ENCODE measurements at regions not wholly inside any gene's neighbourhood (a gene's known extent, or its start where the extent isn't known, plus 50 kb on each side); places are given as distances from the start of the nearest gene placed in this dataset.

DNA sequence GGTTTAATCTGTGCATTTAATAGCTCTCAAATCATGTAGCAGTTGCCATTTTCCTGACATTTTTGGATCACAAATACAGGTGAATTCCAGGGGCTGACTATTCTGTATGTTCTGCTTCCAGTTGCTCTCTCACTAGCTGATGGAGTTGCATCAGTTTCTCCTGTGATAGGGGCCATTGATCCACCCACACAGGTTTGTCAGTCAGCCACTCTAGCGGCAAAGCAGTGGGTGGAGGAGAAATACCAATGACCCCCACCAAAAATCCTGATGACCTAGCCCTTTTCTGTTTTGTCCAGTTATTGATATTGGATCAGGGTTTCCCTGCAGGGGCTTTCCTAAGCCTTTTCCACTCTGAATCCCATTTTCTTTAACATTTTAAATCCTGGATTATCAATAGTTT lies 72.3 kb upstream of the BTN3A2 start:
- H4K5ac ChIP-seq (ENCODE audit: insufficient read length, low read depth, low read length) = no peak overlapping the region
- H3K4me1 ChIP-seq (ENCODE audit: insufficient read depth, low read length) = no peaks in the 10 kb centered on the region
- H3K4me2 ChIP-seq (ENCODE audit: insufficient read depth, insufficient read length, low read length) = no peak overlapping the region
- no peak overlapping the region for H3K23ac ChIP-seq (ENCODE audit: insufficient read length, low read depth, low read length)
- H3K27ac Mint-ChIP-seq = no peak overlapping the region
- H3K79me2 ChIP-seq (ENCODE audit: insufficient read depth, low read length) = no peaks in the 10 kb centered on the region
- TF ChIP-seq, protein P1, sequence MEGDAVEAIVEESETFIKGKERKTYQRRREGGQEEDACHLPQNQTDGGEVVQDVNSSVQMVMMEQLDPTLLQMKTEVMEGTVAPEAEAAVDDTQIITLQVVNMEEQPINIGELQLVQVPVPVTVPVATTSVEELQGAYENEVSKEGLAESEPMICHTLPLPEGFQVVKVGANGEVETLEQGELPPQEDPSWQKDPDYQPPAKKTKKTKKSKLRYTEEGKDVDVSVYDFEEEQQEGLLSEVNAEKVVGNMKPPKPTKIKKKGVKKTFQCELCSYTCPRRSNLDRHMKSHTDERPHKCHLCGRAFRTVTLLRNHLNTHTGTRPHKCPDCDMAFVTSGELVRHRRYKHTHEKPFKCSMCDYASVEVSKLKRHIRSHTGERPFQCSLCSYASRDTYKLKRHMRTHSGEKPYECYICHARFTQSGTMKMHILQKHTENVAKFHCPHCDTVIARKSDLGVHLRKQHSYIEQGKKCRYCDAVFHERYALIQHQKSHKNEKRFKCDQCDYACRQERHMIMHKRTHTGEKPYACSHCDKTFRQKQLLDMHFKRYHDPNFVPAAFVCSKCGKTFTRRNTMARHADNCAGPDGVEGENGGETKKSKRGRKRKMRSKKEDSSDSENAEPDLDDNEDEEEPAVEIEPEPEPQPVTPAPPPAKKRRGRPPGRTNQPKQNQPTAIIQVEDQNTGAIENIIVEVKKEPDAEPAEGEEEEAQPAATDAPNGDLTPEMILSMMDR (conservative IDR thresholded peaks at IDR 0.05) = no peak
- H3K4ac ChIP-seq (ENCODE audit: low read depth, low read length) = no peak overlapping the region
- no CpG with 5 or more reads among the region's 1 CpG for WGBS (ENCODE audit: extremely low coverage, insufficient read length, low lambda C conversion rate)
- H3K18ac ChIP-seq (ENCODE audit: insufficient read length, low read depth, low read length) = no peak overlapping the region
- H2BK15ac ChIP-seq (ENCODE audit: low read depth, low read length) = no peak overlapping the region
- H3K4me3 Mint-ChIP-seq = no peak overlapping the region
- peaks cover 2% of the 10 kb centered on the region for H4K20me1 ChIP-seq (ENCODE audit: control insufficient read depth, insufficient read depth, insufficient read length)
- H3K27me3 ChIP-seq (ENCODE audit: insufficient read depth, low read length) = no peaks in the 10 kb centered on the region
- H3K9me3 Mint-ChIP-seq = peaks cover 0 to 6% of the 10 kb centered on the region in 2 experiments; a peak in 1 of 5 replicates
- H3K14ac ChIP-seq (ENCODE audit: insufficient read depth, low read length) = no peak overlapping the region
- H4K8ac ChIP-seq (replicated peaks; ENCODE audit: insufficient read length, low read depth, low read length) = no peak overlapping the region
- no peak overlapping the region for H3K56ac ChIP-seq (ENCODE audit: insufficient read length, low read depth, low read length)
- H3K36me3 Mint-ChIP-seq (ENCODE audit: insufficient read depth in 1 of 3, low read depth in 3 of 3) = peaks cover 4 to 6% (median 6%) of the 10 kb centered on the region in 3 experiments; a peak in 3 of 7 replicates
- no peak overlapping the region for H2BK5ac ChIP-seq (ENCODE audit: insufficient read length, low read length)
- H3K27me3 Mint-ChIP-seq (ENCODE audit: low read depth) = no peaks in the 10 kb centered on the region; the same call in 1 of the 2 replicates
- no peak overlapping the region for H2BK120ac ChIP-seq (ENCODE audit: low read depth, low read length, poor library complexity, severe bottlenecking)
- DNase-seq = no peak
- H3K23me2 ChIP-seq (ENCODE audit: insufficient read length, low read depth, low read length, poor library complexity, severe bottlenecking) = no peaks in the 10 kb centered on the region
- H4K91ac ChIP-seq (ENCODE audit: insufficient read length, low read depth, low read length) = no peak overlapping the region
- H3K4me1 Mint-ChIP-seq = peaks cover 14 to 20% of the 10 kb centered on the region in 2 experiments
- H2BK20ac ChIP-seq (ENCODE audit: low read depth, low read length, poor library complexity, severe bottlenecking) = no peak overlapping the region
- no peaks in the 10 kb centered on the region for H3K79me1 ChIP-seq (ENCODE audit: insufficient read depth, low read depth, low read length, poor library complexity, severe bottlenecking)
- H2AK5ac ChIP-seq (ENCODE audit: insufficient read length, low read length) = no peak overlapping the region
- no peaks in the 10 kb centered on the region for H3K9me3 ChIP-seq (ENCODE audit: control insufficient read depth, low read depth, low read length)
- H2BK12ac ChIP-seq (ENCODE audit: insufficient read length, low read depth, low read length) = no peak overlapping the region
- no peak overlapping the region for H2AFZ ChIP-seq (ENCODE audit: low read length)
- no peak overlapping the region for H3K9ac ChIP-seq (ENCODE audit: extremely low read depth, insufficient read length, low read length)
- H3T11ph ChIP-seq (ENCODE audit: low read length) = no peak overlapping the region
- H3K27ac ChIP-seq (ENCODE audit: insufficient read length, low read depth, low read length) = no peak overlapping the region

All from H9 (cell line).